ENCODE measurements at regions not wholly inside any gene's neighbourhood (a gene's known extent, or its start where the extent isn't known, plus 50 kb on each side); places are given as distances from the start of the nearest gene placed in this dataset.

GRCh38 chr11:37786214-37786755 lies 1188.2 kb upstream of the RAG2 start:
- Histone ChIP-seq H3K4me3 (ENCODE audit: insufficient read depth, low read depth, low read length) (no peak overlapping the region), H3K4me1 (ENCODE audit: control insufficient read depth, insufficient read depth, low read length) (no peaks in the 10 kb centered on the region), H3K9me3 (ENCODE audit: control insufficient read depth, low read length) (no peaks in the 10 kb centered on the region), H3K27ac (ENCODE audit: insufficient read depth, low read depth, low read length, poor library complexity, severe bottlenecking) (no peak overlapping the region), H3K36me3 (ENCODE audit: control insufficient read depth, insufficient read depth, low read length) (no peaks in the 10 kb centered on the region), H3K27me3 (ENCODE audit: control insufficient read depth, insufficient read depth, low read length, poor library complexity, severe bottlenecking) (no peaks in the 10 kb centered on the region)
- WGBS, 2 experiments, result 31 to 56% methylated on average over 1 of the region's 1 CpG

- H3K4me3 ChIP-seq (ENCODE audit: insufficient read depth, low read depth, low read length), result no peak overlapping the region
- 89 to 92% methylated on average over 8 of the region's 8 CpGs for WGBS, 2 experiments
- H3K9me3 ChIP-seq (ENCODE audit: control insufficient read depth, low read length), result no peaks in the 10 kb centered on the region
- no peak overlapping the region for H3K27ac ChIP-seq (ENCODE audit: insufficient read depth, low read depth, low read length, poor library complexity, severe bottlenecking)
- no peaks in the 10 kb centered on the region for H3K4me1 ChIP-seq (ENCODE audit: control insufficient read depth, insufficient read depth, low read length)
- H3K36me3 ChIP-seq (ENCODE audit: control insufficient read depth, insufficient read depth, low read length), result no peaks in the 10 kb centered on the region
- H3K27me3 ChIP-seq (ENCODE audit: control insufficient read depth, insufficient read depth, low read length, poor library complexity, severe bottlenecking), result no peaks in the 10 kb centered on the region
These were observed 1176.4 kb upstream of the RAG2 start for GRCh38 chr11:37774441-37774840.

GRCh38 chr11:37770145-37770544 lies 1172.1 kb upstream of the RAG2 start:
- no peak overlapping the region for H3K4me3 ChIP-seq (ENCODE audit: insufficient read depth, low read depth, low read length)
- WGBS, 2 experiments, result 100% methylated on average over 1 of the region's 1 CpG; no CpG with 5 or more reads in 1 of the 2 experiments
- no peaks in the 10 kb centered on the region for H3K4me1 ChIP-seq (ENCODE audit: control insufficient read depth, insufficient read depth, low read length)
- H3K9me3 ChIP-seq (ENCODE audit: control insufficient read depth, low read length), result no peaks in the 10 kb centered on the region
- H3K36me3 ChIP-seq (ENCODE audit: control insufficient read depth, insufficient read depth, low read length), result no peaks in the 10 kb centered on the region
- H3K27ac ChIP-seq (ENCODE audit: insufficient read depth, low read depth, low read length, poor library complexity, severe bottlenecking), result no peak overlapping the region
- no peaks in the 10 kb centered on the region for H3K27me3 ChIP-seq (ENCODE audit: control insufficient read depth, insufficient read depth, low read length, poor library complexity, severe bottlenecking)

GRCh38 chr11:37762079-37762478 lies 1164.0 kb upstream of the RAG2 start:
- no peaks in the 10 kb centered on the region for H3K9me3 ChIP-seq (ENCODE audit: control insufficient read depth, low read length)
- no peaks in the 10 kb centered on the region for H3K36me3 ChIP-seq (ENCODE audit: control insufficient read depth, insufficient read depth, low read length)
- H3K4me3 ChIP-seq (ENCODE audit: insufficient read depth, low read depth, low read length), result no peak overlapping the region
- 89 to 100% methylated on average over 1 to 2 of the region's 3 CpGs for WGBS, 2 experiments
- no peaks in the 10 kb centered on the region for H3K4me1 ChIP-seq (ENCODE audit: control insufficient read depth, insufficient read depth, low read length)
- H3K27me3 ChIP-seq (ENCODE audit: control insufficient read depth, insufficient read depth, low read length, poor library complexity, severe bottlenecking), result no peaks in the 10 kb centered on the region
- no peak overlapping the region for H3K27ac ChIP-seq (ENCODE audit: insufficient read depth, low read depth, low read length, poor library complexity, severe bottlenecking)

- Histone ChIP-seq H3K4me1 (ENCODE audit: control insufficient read depth, insufficient read depth, low read length) (no peaks in the 10 kb centered on the region), H3K36me3 (ENCODE audit: control insufficient read depth, insufficient read depth, low read length) (no peaks in the 10 kb centered on the region), H3K27me3 (ENCODE audit: control insufficient read depth, insufficient read depth, low read length, poor library complexity, severe bottlenecking) (no peaks in the 10 kb centered on the region), H3K27ac (ENCODE audit: insufficient read depth, low read depth, low read length, poor library complexity, severe bottlenecking) (no peak overlapping the region), H3K9me3 (ENCODE audit: control insufficient read depth, low read length) (no peaks in the 10 kb centered on the region), H3K4me3 (ENCODE audit: insufficient read depth, low read depth, low read length) (no peak overlapping the region)
- 100% methylated on average over 1 of the region's 1 CpG; no CpG with 5 or more reads in 1 of the 2 experiments for WGBS, 2 experiments
These were observed 1157.5 kb upstream of the RAG2 start for GRCh38 chr11:37755521-37755920.

GRCh38 chr11:37748641-37749040 lies 1150.6 kb upstream of the RAG2 start:
- no peaks in the 10 kb centered on the region for H3K4me1 ChIP-seq (ENCODE audit: control insufficient read depth, insufficient read depth, low read length)
- H3K36me3 ChIP-seq (ENCODE audit: control insufficient read depth, insufficient read depth, low read length), result no peaks in the 10 kb centered on the region
- no peak overlapping the region for H3K27ac ChIP-seq (ENCODE audit: insufficient read depth, low read depth, low read length, poor library complexity, severe bottlenecking)
- H3K27me3 ChIP-seq (ENCODE audit: control insufficient read depth, insufficient read depth, low read length, poor library complexity, severe bottlenecking), result no peaks in the 10 kb centered on the region
- H3K9me3 ChIP-seq (ENCODE audit: control insufficient read depth, low read length), result no peaks in the 10 kb centered on the region
- no peak overlapping the region for H3K4me3 ChIP-seq (ENCODE audit: insufficient read depth, low read depth, low read length)

GRCh38 chr11:37747121-37747520 lies 1149.1 kb upstream of the RAG2 start:
- Histone ChIP-seq H3K36me3 (ENCODE audit: control insufficient read depth, insufficient read depth, low read length) (no peaks in the 10 kb centered on the region), H3K9me3 (ENCODE audit: control insufficient read depth, low read length) (no peaks in the 10 kb centered on the region), H3K4me1 (ENCODE audit: control insufficient read depth, insufficient read depth, low read length) (no peaks in the 10 kb centered on the region), H3K27me3 (ENCODE audit: control insufficient read depth, insufficient read depth, low read length, poor library complexity, severe bottlenecking) (no peaks in the 10 kb centered on the region), H3K27ac (ENCODE audit: insufficient read depth, low read depth, low read length, poor library complexity, severe bottlenecking) (no peak overlapping the region), H3K4me3 (ENCODE audit: insufficient read depth, low read depth, low read length) (no peak overlapping the region)
- WGBS, 2 experiments, result 88 to 100% methylated on average over 1 to 2 of the region's 2 CpGs

- H3K4me3 ChIP-seq (ENCODE audit: insufficient read depth, low read depth, low read length), result no peak overlapping the region
- no peaks in the 10 kb centered on the region for H3K9me3 ChIP-seq (ENCODE audit: control insufficient read depth, low read length)
- no peak overlapping the region for H3K27ac ChIP-seq (ENCODE audit: insufficient read depth, low read depth, low read length, poor library complexity, severe bottlenecking)
- no peaks in the 10 kb centered on the region for H3K36me3 ChIP-seq (ENCODE audit: control insufficient read depth, insufficient read depth, low read length)
- H3K27me3 ChIP-seq (ENCODE audit: control insufficient read depth, insufficient read depth, low read length, poor library complexity, severe bottlenecking), result no peaks in the 10 kb centered on the region
- 95 to 100% methylated on average over 2 of the region's 2 CpGs for WGBS, 2 experiments
- no peaks in the 10 kb centered on the region for H3K4me1 ChIP-seq (ENCODE audit: control insufficient read depth, insufficient read depth, low read length)
These were observed 1129.3 kb upstream of the RAG2 start for GRCh38 chr11:37727371-37727770.

GRCh38 chr11:37724315-37724714 lies 1126.3 kb upstream of the RAG2 start:
- Histone ChIP-seq H3K27ac (ENCODE audit: insufficient read depth, low read depth, low read length, poor library complexity, severe bottlenecking) (no peak overlapping the region), H3K4me3 (ENCODE audit: insufficient read depth, low read depth, low read length) (no peak overlapping the region), H3K4me1 (ENCODE audit: control insufficient read depth, insufficient read depth, low read length) (no peaks in the 10 kb centered on the region), H3K27me3 (ENCODE audit: control insufficient read depth, insufficient read depth, low read length, poor library complexity, severe bottlenecking) (no peaks in the 10 kb centered on the region), H3K9me3 (ENCODE audit: control insufficient read depth, low read length) (no peaks in the 10 kb centered on the region), H3K36me3 (ENCODE audit: control insufficient read depth, insufficient read depth, low read length) (no peaks in the 10 kb centered on the region)
- 87 to 98% methylated on average over 3 to 4 of the region's 4 CpGs for WGBS, 2 experiments

GRCh38 chr11:37721485-37721884 lies 1123.4 kb upstream of the RAG2 start:
- 96 to 100% methylated on average over 2 of the region's 2 CpGs for WGBS, 2 experiments
- no peak overlapping the region for H3K4me3 ChIP-seq (ENCODE audit: insufficient read depth, low read depth, low read length)
- H3K4me1 ChIP-seq (ENCODE audit: control insufficient read depth, insufficient read depth, low read length), result no peaks in the 10 kb centered on the region
- H3K36me3 ChIP-seq (ENCODE audit: control insufficient read depth, insufficient read depth, low read length), result no peaks in the 10 kb centered on the region
- H3K9me3 ChIP-seq (ENCODE audit: control insufficient read depth, low read length), result no peaks in the 10 kb centered on the region
- H3K27ac ChIP-seq (ENCODE audit: insufficient read depth, low read depth, low read length, poor library complexity, severe bottlenecking), result no peak overlapping the region
- H3K27me3 ChIP-seq (ENCODE audit: control insufficient read depth, insufficient read depth, low read length, poor library complexity, severe bottlenecking), result no peaks in the 10 kb centered on the region

GRCh38 chr11:37718431-37718999 lies 1120.5 kb upstream of the RAG2 start:
- Histone ChIP-seq H3K27me3 (ENCODE audit: control insufficient read depth, insufficient read depth, low read length, poor library complexity, severe bottlenecking) (no peaks in the 10 kb centered on the region), H3K9me3 (ENCODE audit: control insufficient read depth, low read length) (no peaks in the 10 kb centered on the region), H3K27ac (ENCODE audit: insufficient read depth, low read depth, low read length, poor library complexity, severe bottlenecking) (no peak overlapping the region), H3K4me3 (ENCODE audit: insufficient read depth, low read depth, low read length) (no peak overlapping the region), H3K4me1 (ENCODE audit: control insufficient read depth, insufficient read depth, low read length) (no peaks in the 10 kb centered on the region), H3K36me3 (ENCODE audit: control insufficient read depth, insufficient read depth, low read length) (no peaks in the 10 kb centered on the region)
- 80 to 93% methylated on average over 1 of the region's 1 CpG for WGBS, 2 experiments
